PC-3 (cell line): ENCODE measurements at regions not wholly inside any gene's neighbourhood (a gene's known extent, or its start where the extent isn't known, plus 50 kb on each side); places are given as distances from the start of the nearest gene placed in this dataset.

Experiments used
- ATAC-seq: fragments of 200-7000 bp; cut with Tn5 transposase; 2 replicates; pipeline ENCODE4 v1.9.1; 2020; ENCODE audit warnings: mild to moderate bottlenecking, moderate library complexity
- BruUV-seq: library from RNA; stranded (reverse); fragments of 400-500 nt; replicated peaks from 2 replicates; lab custom pipeline; 2021; lab: Mats Ljungman, UMichigan
- CTCF ChIA-PET: fragments of 300-600 bp; sonication (Branson Sonifier 250); formaldehyde crosslinking; loops from one replicate; lab custom pipeline; 2022; ENCODE audit warnings: antibody characterized with exemption; lab: Charles Lee
- POLR2A ChIA-PET: fragments of 300-600 bp; sonication (Branson Sonifier 250); formaldehyde crosslinking; loops from one replicate; lab custom pipeline; 2022; ENCODE audit warnings: antibody characterized with exemption; ENCODE audit not compliant: unreplicated experiment; lab: Charles Lee
- DNase-seq: peaks from one replicate; pipeline ENCODE4 v3.0.0-alpha.2; 2015
- H2AFZ ChIP-seq: fragments of 300-600 bp; sonication (generic); 2 replicates; pipeline ENCODE4 v1.6.0; 2016; ENCODE audit warnings: antibody characterized with exemption, low read length
- H3F3A ChIP-seq: fragments of 300-600 bp; sonication (generic); one replicate; pipeline ENCODE4 v1.6.0; 2017; ENCODE audit warnings: antibody characterized with exemption, low read length, control low read depth, mild to moderate bottlenecking; ENCODE audit not compliant: unreplicated experiment
- H3K27ac ChIP-seq: fragments of 300-600 bp; sonication (generic); 2 replicates; pipeline ENCODE4 v1.5.1; 2016; ENCODE audit warnings: mild to moderate bottlenecking, low read length
- H3K27me3 ChIP-seq: fragments of 300-600 bp; sonication (generic); 2 replicates; pipeline ENCODE4 v1.6.1; 2016; ENCODE audit warnings: low read length, mixed read lengths
- H3K36me3 ChIP-seq: fragments of 300-600 bp; sonication (generic); 2 replicates; pipeline ENCODE4 v1.6.1; 2016; ENCODE audit warnings: low read depth, mixed run types, low read length, mixed read lengths
- H3K4me1 ChIP-seq: fragments of 300-600 bp; sonication (generic); 2 replicates; pipeline ENCODE4 v1.5.1; 2016; ENCODE audit warnings: low read length; ENCODE audit not compliant: insufficient read depth
- H3K4me2 ChIP-seq: fragments of 300-600 bp; sonication (generic); 2 replicates; pipeline ENCODE4 v1.6.0; 2016; ENCODE audit warnings: low read length
- H3K4me3 ChIP-seq: fragments of 300-600 bp; sonication (generic); 2 replicates; pipeline ENCODE4 v1.5.1; 2016; ENCODE audit warnings: mild to moderate bottlenecking, low read length, mixed read lengths
- H3K79me2 ChIP-seq: fragments of 300-600 bp; sonication (generic); 2 replicates; pipeline ENCODE4 v1.6.1; 2017; ENCODE audit warnings: low read length, mixed read lengths
- H3K9ac ChIP-seq: fragments of 300-600 bp; sonication (generic); 2 replicates; pipeline ENCODE4 v1.6.0; 2016; ENCODE audit warnings: mild to moderate bottlenecking, low read length
- H3K9me2 ChIP-seq: fragments of 300-600 bp; sonication (generic); replicated peaks from 2 replicates; pipeline ENCODE4 v1.6.1; 2016; ENCODE audit warnings: mixed run types, low read length, mixed read lengths
- H3K9me3 ChIP-seq: fragments of 300-600 bp; sonication (generic); 2 replicates; pipeline ENCODE4 v1.6.1; 2016; ENCODE audit warnings: low read length, mixed read lengths
- H4K20me1 ChIP-seq: fragments of 300-600 bp; sonication (generic); 2 replicates; pipeline ENCODE4 v1.6.1; 2016; ENCODE audit warnings: low read length, mixed read lengths
- CTCF ChIP-seq: fragments of 300-600 bp; sonication (generic); conservative IDR thresholded peaks from 2 replicates; pipeline ENCODE4 v1.5.1; 2017; ENCODE audit warnings: antibody characterized with exemption, low read depth, mild to moderate bottlenecking, low read length
- EZH2 ChIP-seq: fragments of 300-600 bp; sonication (generic); IDR thresholded peaks from one replicate; pipeline ENCODE4 v1.6.1; 2017; ENCODE audit warnings: antibody characterized with exemption, mild to moderate bottlenecking, low read length; ENCODE audit not compliant: unreplicated experiment
- EZH2phosphoT487 ChIP-seq: fragments of 300-600 bp; sonication (generic); IDR thresholded peaks from 2 replicates; pipeline ENCODE4 v1.6.1; 2018; ENCODE audit warnings: mild to moderate bottlenecking, antibody characterized with exemption, low read length, borderline replicate concordance
- intact Hi-C: fragments of 100-400 bp; cut with micrococcal nuclease; formaldehyde crosslinking; loops from 2 replicates; pipeline ENCODE4 v1.9.0; 2023

DNA sequence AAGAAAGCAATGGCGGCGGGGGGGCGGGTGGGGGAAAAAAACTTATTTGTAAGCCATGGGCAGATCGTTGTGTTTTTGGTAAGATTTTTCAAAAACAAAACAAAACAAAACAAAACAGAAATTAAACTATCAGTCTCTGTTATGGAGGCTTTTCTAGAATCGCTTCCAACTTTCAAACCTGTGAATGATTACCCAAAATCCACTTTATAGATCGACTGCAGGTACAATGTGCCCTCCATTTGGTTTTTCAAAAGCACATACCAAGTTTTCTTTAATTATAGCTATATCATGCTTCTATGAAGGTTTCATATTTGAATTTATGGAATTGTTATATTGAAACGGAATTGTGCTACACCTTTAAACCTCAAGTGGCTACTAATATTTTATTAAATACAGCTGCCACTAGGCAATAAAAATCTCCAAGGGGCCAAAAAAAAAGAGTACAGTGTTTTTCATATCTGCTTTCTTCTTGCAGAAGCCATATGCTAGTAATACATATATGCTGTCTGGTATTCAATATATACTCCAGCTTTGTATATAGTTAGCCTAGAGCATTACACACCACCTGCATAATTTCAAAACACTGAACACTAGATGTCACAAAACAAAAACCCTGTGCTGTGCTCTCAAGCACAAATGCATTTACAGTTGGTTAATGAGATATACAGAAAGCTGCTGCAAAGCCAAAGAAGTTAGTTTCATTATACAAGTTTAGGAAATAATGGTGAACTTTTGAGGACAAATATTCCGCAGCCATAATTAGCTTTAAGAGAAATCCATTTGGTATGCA, 683.8 kb upstream of the NR2F2 start:
- Histone ChIP-seq H3K9ac (no peak overlapping the region), H3K4me2 (no peak overlapping the region), H4K20me1 (no peaks in the 10 kb centered on the region), H3K79me2 (no peaks in the 10 kb centered on the region), H3K4me3 (no peak overlapping the region), H3K36me3 (no peaks in the 10 kb centered on the region), H3K27me3 (no peaks in the 10 kb centered on the region), H2AFZ (no peak overlapping the region), H3K27ac (no peak overlapping the region), H3K4me1 (no peaks in the 10 kb centered on the region), H3K9me2 (no peaks in the 10 kb centered on the region), H3F3A (no peaks in the 10 kb centered on the region), H3K9me3 (no peaks in the 10 kb centered on the region)
- POLR2A ChIA-PET: interaction anchor here (0.6 kb wide), 1 partner anchor 288 kb away, joined by 5 read pairs; no protein-coding TSS in a partner anchor
- ATAC-seq (no peak), DNase-seq (no peak)
- TF ChIP-seq EZH2phosphoT487: no peak
- no peak for TF ChIP-seq CTCF
- no peak for TF ChIP-seq EZH2
- CTCF ChIA-PET: no interaction called here
- no TSS peak for BruUV-seq
- intact Hi-C loops: no loop called here

DNA sequence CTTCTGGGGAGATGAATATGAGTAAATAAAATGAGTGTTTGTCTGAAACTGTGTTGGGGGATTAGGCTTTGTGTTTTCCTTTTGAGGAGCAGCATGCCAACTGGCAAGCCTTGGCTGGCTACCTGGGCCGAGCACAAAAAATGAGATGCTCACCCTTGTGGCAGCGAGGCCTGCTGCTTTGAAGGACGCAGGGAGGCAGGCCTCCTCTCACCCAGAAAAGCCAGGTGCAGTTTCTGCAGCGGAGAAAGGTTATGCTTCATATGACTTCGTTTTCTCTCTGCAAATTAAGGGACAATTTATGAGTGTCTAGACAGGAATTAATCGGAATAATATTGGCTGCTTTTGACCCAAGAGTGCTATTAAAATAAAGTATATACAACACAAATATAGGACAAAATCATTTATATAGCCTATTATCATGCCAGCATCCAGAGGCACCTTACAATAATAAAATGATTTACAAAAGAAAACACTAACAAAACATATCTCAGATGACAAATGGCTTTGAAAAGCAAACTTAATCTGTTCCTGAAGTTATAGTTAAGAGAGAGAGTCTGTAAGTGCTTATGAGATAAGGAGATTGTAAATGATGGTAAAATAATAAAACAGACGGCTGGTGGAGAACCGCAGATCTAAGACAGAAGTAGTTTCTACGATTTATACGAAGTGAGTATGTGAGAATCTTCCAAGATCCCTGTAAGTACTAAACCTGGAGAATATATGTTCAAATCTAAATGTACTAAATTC, 682.8 kb upstream of the NR2F2 start:
- ChIA-PET CTCF (no interaction called here), POLR2A (no interaction called here)
- H3K9me2 ChIP-seq: no peaks in the 10 kb centered on the region
- H4K20me1 ChIP-seq: no peaks in the 10 kb centered on the region
- DNase-seq (no peak), ATAC-seq (no peak)
- no TSS peak for BruUV-seq
- no peak overlapping the region for H3K27ac ChIP-seq
- no peak overlapping the region for H3K4me2 ChIP-seq
- no peaks in the 10 kb centered on the region for H3K36me3 ChIP-seq
- no peaks in the 10 kb centered on the region for H3F3A ChIP-seq
- no peaks in the 10 kb centered on the region for H3K4me1 ChIP-seq
- intact Hi-C loops: no loop called here
- no peak overlapping the region for H3K9ac ChIP-seq
- no peak overlapping the region for H2AFZ ChIP-seq
- H3K4me3 ChIP-seq: no peak overlapping the region
- H3K79me2 ChIP-seq: no peaks in the 10 kb centered on the region
- H3K27me3 ChIP-seq: no peaks in the 10 kb centered on the region
- H3K9me3 ChIP-seq: no peaks in the 10 kb centered on the region
- TF ChIP-seq EZH2phosphoT487: no peak
- no peak for TF ChIP-seq EZH2
- TF ChIP-seq CTCF: no peak

DNA sequence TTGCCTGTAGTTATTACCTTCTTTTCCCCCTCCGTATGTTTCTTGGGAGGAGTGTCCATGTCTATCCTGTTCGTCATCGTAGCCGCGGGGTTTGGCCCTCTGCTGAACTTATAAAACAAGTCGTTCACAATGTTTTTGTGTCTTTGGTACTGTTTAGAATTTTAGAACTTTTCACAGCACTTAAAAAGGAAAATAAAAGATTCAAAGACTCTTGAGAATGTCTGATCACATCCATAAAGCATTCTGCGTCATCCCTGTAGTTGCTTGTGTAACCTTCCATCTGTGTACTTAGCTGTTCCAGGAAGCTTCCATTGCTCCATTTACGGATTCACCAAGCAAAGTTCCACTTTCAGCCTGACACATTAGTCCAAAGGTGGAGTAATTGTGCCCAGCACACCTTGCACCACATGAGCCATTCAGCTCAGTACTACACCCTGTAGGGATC, 677.1 kb upstream of the NR2F2 start:
- Histone ChIP-seq H3K79me2 (no peaks in the 10 kb centered on the region), H3K4me2 (no peak overlapping the region), H3F3A (no peaks in the 10 kb centered on the region), H3K9me2 (no peaks in the 10 kb centered on the region), H3K4me3 (no peak overlapping the region), H3K9ac (no peak overlapping the region), H3K36me3 (no peaks in the 10 kb centered on the region), H3K4me1 (no peaks in the 10 kb centered on the region), H2AFZ (no peak overlapping the region), H4K20me1 (no peaks in the 10 kb centered on the region), H3K9me3 (no peaks in the 10 kb centered on the region), H3K27ac (no peak overlapping the region), H3K27me3 (no peaks in the 10 kb centered on the region)
- ChIA-PET POLR2A (no interaction called here), CTCF (no interaction called here)
- intact Hi-C loops: no loop called here
- no peak for ATAC-seq
- DNase-seq: no peak
- TF ChIP-seq EZH2 (no peak), EZH2phosphoT487 (no peak), CTCF (no peak)
- no TSS peak for BruUV-seq
